SK-N-SH treated with all-trans-retinoic acid at 6 μM for 48 hours (cell line): ENCODE measurements at regions not wholly inside any gene's neighbourhood (a gene's known extent, or its start where the extent isn't known, plus 50 kb on each side); places are given as distances from the start of the nearest gene placed in this dataset.
"Not testable (repeated sequence)": the region's sequence is repeated elsewhere in the genome, so short reads cannot be mapped to it uniquely, and the experiment has no call there.

Source experiments
- ATAC-seq: fragments of 200-7000 bp; cut with Tn5 transposase; 3 replicates; pipeline ENCODE4 v1.9.1; 2020; ENCODE audit warnings: mild to moderate bottlenecking, moderate library complexity
- ARNTL ChIP-seq: fragments of 450-650 bp; formaldehyde crosslinking; IDR thresholded peaks from 2 replicates; pipeline ENCODE4 v1.5.0; 2020; ENCODE audit warnings: low read depth, mild to moderate bottlenecking, moderate library complexity, borderline replicate concordance
- ESRRG ChIP-seq: fragments of 250-450 bp; sonication (Bioruptor Pico); IDR thresholded peaks from 2 replicates; pipeline ENCODE4 v1.6.1; 2021; ENCODE audit warnings: mild to moderate bottlenecking
- GLIS3 ChIP-seq: fragments of 250-450 bp; sonication (Bioruptor Pico); IDR thresholded peaks from 2 replicates; pipeline ENCODE4 v1.5.0; 2020; ENCODE audit warnings: mild to moderate bottlenecking, moderate library complexity
- ISL1 ChIP-seq: fragments of 250-450 bp; sonication (Bioruptor Pico); IDR thresholded peaks from 2 replicates; pipeline ENCODE4 v2.1.2; 2022; ENCODE audit warnings: mild to moderate bottlenecking, moderate library complexity
- OSR1 ChIP-seq: fragments of 250-450 bp; sonication (Bioruptor Pico); IDR thresholded peaks from 2 replicates; pipeline ENCODE4 v1.8.0; 2022; ENCODE audit warnings: moderate library complexity, mild to moderate bottlenecking, inconsistent platforms
- PPARA ChIP-seq: fragments of 250-450 bp; sonication (Bioruptor Pico); IDR thresholded peaks from 2 replicates; pipeline ENCODE4 v1.5.0; 2020; ENCODE audit warnings: mild to moderate bottlenecking, borderline replicate concordance
- RARB ChIP-seq: fragments of 250-450 bp; sonication (Bioruptor Pico); IDR thresholded peaks from 2 replicates; pipeline ENCODE4 v1.8.0; 2021; ENCODE audit warnings: mild to moderate bottlenecking, moderate library complexity
- TCF4 ChIP-seq: fragments of 250-450 bp; sonication (Bioruptor Pico); IDR thresholded peaks from 2 replicates; pipeline ENCODE4 v1.8.0; 2021; ENCODE audit warnings: mild to moderate bottlenecking, moderate library complexity, borderline replicate concordance
- TOX ChIP-seq: fragments of 250-450 bp; sonication (Bioruptor Pico); IDR thresholded peaks from 2 replicates; pipeline ENCODE4 v1.8.0; 2021; ENCODE audit warnings: mild to moderate bottlenecking, moderate library complexity, borderline replicate concordance
- ZC3H10 ChIP-seq: fragments of 250-450 bp; sonication (Bioruptor Pico); IDR thresholded peaks from 2 replicates; pipeline ENCODE4 v1.5.1; 2021; ENCODE audit warnings: mild to moderate bottlenecking, moderate library complexity
- ZFP3 ChIP-seq: fragments of 250-450 bp; sonication (Bioruptor Pico); IDR thresholded peaks from 2 replicates; pipeline ENCODE4 v1.5.0; 2020; ENCODE audit warnings: mild to moderate bottlenecking, moderate library complexity
- ZNF565 ChIP-seq: fragments of 450-650 bp; formaldehyde crosslinking; conservative IDR thresholded peaks from 2 replicates; pipeline ENCODE4 v1.5.0; 2020; ENCODE audit warnings: low read depth, mild to moderate bottlenecking, moderate library complexity
- ZNF70 ChIP-seq: fragments of 450-650 bp; formaldehyde crosslinking; IDR thresholded peaks from 2 replicates; pipeline ENCODE4 v1.5.0; 2020; ENCODE audit warnings: mild to moderate bottlenecking, moderate library complexity
- ZNF8 ChIP-seq: fragments of 450-650 bp; formaldehyde crosslinking; IDR thresholded peaks from 2 replicates; pipeline ENCODE4 v1.5.0; 2020; ENCODE audit warnings: mild to moderate bottlenecking, moderate library complexity
- TF ChIP-seq, protein P1 (sequence below): fragments of 250-450 bp; sonication (Bioruptor Pico); IDR thresholded peaks from 2 replicates; pipeline ENCODE4 v1.8.0; 2020; ENCODE audit warnings: mild to moderate bottlenecking, moderate library complexity, borderline replicate concordance
- TF ChIP-seq, protein P2 (sequence below): fragments of 250-450 bp; sonication (Bioruptor Pico); IDR thresholded peaks from 2 replicates; pipeline ENCODE4 v1.5.1; 2020; ENCODE audit warnings: low read depth, mild to moderate bottlenecking, moderate library complexity
- TF ChIP-seq, protein P3 (sequence below): fragments of 250-450 bp; sonication (Bioruptor Pico); IDR thresholded peaks from 2 replicates; pipeline ENCODE4 v1.5.0; 2020; ENCODE audit warnings: mild to moderate bottlenecking, moderate library complexity
- TF ChIP-seq, protein P4 (sequence below): fragments of 250-450 bp; sonication (Bioruptor Pico); IDR thresholded peaks from 2 replicates; pipeline ENCODE4 v1.5.1; 2021; ENCODE audit warnings: mild to moderate bottlenecking, moderate library complexity
- TF ChIP-seq, protein P5 (sequence below): fragments of 250-450 bp; sonication (Bioruptor Pico); IDR thresholded peaks from 2 replicates; pipeline ENCODE4 v1.8.0; 2021; ENCODE audit warnings: low read depth, mild to moderate bottlenecking, moderate library complexity, borderline replicate concordance

DNA sequence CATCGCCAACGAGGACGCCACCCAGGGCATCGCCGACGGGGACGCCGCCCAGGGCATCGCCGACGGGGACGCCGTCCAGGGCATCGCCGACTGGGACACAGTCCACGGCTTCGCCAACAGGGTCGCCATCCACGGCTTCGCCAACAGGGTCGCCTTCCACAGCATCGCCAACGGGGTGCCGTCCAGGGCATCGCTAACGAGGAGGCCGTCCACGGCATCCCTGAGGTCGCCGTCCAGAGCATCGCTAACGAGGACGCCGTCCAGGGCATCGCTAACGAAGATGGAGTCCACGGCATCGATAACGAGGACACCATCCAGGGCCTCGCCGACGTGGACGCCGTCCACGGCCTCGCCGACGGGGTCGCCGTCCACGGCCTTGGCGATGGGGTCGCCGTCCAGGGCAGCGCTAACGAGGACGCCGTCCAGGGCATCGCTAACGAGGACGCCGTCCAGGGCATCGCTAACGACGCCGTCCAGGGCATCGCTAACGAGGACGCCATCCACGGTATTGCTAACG lies 947.8 kb downstream of the TUBA3C start:
- TF ChIP-seq, protein P1, sequence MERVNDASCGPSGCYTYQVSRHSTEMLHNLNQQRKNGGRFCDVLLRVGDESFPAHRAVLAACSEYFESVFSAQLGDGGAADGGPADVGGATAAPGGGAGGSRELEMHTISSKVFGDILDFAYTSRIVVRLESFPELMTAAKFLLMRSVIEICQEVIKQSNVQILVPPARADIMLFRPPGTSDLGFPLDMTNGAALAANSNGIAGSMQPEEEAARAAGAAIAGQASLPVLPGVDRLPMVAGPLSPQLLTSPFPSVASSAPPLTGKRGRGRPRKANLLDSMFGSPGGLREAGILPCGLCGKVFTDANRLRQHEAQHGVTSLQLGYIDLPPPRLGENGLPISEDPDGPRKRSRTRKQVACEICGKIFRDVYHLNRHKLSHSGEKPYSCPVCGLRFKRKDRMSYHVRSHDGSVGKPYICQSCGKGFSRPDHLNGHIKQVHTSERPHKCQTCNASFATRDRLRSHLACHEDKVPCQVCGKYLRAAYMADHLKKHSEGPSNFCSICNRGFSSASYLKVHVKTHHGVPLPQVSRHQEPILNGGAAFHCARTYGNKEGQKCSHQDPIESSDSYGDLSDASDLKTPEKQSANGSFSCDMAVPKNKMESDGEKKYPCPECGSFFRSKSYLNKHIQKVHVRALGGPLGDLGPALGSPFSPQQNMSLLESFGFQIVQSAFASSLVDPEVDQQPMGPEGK (CRISPR knock-in tag), result no peak
- no peak for TF ChIP-seq ZNF70
- TF ChIP-seq TCF4 (CRISPR knock-in tag), result no peak
- no peak for TF ChIP-seq TOX (CRISPR knock-in tag)
- no peak for TF ChIP-seq ZNF565 (CRISPR knock-in tag)
- no peak for ATAC-seq

DNA sequence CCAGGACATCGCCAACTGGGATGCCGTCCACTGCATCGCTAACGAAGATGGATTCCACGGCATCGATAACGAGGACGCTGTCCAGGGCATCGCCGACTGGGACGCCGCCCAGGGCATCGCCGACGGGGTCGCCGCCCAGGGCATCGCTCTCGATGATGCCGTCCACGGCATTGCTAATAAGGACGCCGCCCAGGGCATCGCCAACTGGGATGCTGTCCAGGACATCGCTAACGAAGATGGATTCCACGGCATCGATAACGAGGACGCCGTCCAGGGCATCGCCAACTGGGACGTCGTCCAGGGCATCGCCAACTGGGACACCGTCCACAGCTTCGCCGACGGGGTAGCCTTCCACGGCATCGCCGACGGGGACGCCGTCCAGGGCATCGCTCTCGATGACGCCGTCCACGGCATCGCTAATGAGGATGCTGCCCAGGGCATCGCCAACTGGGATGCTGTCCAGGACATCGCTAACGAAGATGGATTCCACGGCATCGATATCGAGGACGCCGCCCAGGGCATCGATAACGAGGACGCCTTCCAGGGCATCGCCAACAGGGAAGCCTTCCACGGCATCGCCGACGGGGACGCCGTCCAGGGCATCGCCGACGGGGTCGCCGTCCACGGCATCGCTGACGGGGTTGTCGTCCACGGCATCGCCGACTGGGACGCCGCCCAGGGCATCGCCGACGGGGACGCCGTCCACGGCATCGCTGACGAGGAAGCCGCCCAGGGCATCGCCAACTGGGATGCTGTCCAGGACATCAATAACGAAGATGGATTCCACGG lies 948.4 kb downstream of the TUBA3C start:
- TF ChIP-seq GLIS3, result no peak
- no peak for TF ChIP-seq OSR1 (CRISPR knock-in tag)
- TF ChIP-seq, protein P1 (CRISPR knock-in tag), result no peak
- no peak for TF ChIP-seq PPARA
- no peak for TF ChIP-seq ZFP3 (CRISPR knock-in tag)
- TF ChIP-seq, protein P2, sequence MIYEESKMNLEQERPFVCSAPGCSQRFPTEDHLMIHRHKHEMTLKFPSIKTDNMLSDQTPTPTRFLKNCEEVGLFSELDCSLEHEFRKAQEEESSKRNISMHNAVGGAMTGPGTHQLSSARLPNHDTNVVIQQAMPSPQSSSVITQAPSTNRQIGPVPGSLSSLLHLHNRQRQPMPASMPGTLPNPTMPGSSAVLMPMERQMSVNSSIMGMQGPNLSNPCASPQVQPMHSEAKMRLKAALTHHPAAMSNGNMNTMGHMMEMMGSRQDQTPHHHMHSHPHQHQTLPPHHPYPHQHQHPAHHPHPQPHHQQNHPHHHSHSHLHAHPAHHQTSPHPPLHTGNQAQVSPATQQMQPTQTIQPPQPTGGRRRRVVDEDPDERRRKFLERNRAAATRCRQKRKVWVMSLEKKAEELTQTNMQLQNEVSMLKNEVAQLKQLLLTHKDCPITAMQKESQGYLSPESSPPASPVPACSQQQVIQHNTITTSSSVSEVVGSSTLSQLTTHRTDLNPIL (CRISPR knock-in tag), result no peak
- no peak for TF ChIP-seq ARNTL (CRISPR knock-in tag)
- TF ChIP-seq, protein P3, sequence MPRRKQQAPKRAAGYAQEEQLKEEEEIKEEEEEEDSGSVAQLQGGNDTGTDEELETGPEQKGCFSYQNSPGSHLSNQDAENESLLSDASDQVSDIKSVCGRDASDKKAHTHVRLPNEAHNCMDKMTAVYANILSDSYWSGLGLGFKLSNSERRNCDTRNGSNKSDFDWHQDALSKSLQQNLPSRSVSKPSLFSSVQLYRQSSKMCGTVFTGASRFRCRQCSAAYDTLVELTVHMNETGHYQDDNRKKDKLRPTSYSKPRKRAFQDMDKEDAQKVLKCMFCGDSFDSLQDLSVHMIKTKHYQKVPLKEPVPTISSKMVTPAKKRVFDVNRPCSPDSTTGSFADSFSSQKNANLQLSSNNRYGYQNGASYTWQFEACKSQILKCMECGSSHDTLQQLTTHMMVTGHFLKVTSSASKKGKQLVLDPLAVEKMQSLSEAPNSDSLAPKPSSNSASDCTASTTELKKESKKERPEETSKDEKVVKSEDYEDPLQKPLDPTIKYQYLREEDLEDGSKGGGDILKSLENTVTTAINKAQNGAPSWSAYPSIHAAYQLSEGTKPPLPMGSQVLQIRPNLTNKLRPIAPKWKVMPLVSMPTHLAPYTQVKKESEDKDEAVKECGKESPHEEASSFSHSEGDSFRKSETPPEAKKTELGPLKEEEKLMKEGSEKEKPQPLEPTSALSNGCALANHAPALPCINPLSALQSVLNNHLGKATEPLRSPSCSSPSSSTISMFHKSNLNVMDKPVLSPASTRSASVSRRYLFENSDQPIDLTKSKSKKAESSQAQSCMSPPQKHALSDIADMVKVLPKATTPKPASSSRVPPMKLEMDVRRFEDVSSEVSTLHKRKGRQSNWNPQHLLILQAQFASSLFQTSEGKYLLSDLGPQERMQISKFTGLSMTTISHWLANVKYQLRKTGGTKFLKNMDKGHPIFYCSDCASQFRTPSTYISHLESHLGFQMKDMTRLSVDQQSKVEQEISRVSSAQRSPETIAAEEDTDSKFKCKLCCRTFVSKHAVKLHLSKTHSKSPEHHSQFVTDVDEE (CRISPR knock-in tag), result no peak
- ATAC-seq, result no peak

DNA sequence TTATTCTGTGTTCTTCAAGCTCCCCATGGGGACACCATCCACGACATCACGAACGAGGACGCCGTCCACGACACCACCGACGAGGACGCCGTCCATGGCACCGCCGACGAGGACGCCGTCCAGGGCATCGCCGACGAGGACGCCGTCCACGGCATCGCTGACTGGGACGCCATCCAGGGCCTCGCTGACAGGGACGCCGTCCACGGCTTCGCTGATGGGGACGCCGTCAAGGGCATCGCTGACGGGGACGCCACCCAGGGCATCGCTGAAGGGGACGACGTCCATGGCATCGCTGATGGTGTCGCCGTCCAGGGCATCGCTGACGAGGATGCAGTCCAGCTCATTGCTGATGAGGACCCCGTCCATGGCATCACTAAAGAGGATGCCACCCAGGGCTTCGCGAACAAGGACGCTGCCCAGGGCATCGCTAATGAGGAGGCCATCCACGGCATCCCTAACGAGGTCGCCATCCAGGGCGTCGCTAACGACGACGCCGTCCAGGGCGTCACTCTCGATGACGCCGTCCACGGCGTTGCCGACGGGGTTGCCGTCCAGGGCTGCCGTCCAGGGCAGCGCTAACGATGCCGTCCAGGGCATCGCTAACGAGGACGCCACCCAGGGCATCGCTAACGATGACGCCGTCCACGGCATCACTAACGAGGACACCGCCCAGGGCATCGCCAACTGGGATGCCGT lies 949.2 kb downstream of the TUBA3C start:
- no peak for ATAC-seq
- TF ChIP-seq ZC3H10 (CRISPR knock-in tag) (no peak), OSR1 (CRISPR knock-in tag) (no peak), TCF4 (CRISPR knock-in tag) (no peak), ZNF8 (CRISPR knock-in tag) (no peak), ZNF565 (CRISPR knock-in tag) (no peak), RARB (CRISPR knock-in tag) (no peak), ZNF70 (no peak), ISL1 (CRISPR knock-in tag) (no peak), TOX (CRISPR knock-in tag) (no peak), ESRRG (CRISPR knock-in tag) (no peak)
- TF ChIP-seq, protein P4, sequence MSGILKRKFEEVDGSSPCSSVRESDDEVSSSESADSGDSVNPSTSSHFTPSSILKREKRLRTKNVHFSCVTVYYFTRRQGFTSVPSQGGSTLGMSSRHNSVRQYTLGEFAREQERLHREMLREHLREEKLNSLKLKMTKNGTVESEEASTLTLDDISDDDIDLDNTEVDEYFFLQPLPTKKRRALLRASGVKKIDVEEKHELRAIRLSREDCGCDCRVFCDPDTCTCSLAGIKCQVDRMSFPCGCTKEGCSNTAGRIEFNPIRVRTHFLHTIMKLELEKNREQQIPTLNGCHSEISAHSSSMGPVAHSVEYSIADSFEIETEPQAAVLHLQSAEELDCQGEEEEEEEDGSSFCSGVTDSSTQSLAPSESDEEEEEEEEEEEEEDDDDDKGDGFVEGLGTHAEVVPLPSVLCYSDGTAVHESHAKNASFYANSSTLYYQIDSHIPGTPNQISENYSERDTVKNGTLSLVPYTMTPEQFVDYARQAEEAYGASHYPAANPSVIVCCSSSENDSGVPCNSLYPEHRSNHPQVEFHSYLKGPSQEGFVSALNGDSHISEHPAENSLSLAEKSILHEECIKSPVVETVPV, result no peak
- TF ChIP-seq, protein P5, sequence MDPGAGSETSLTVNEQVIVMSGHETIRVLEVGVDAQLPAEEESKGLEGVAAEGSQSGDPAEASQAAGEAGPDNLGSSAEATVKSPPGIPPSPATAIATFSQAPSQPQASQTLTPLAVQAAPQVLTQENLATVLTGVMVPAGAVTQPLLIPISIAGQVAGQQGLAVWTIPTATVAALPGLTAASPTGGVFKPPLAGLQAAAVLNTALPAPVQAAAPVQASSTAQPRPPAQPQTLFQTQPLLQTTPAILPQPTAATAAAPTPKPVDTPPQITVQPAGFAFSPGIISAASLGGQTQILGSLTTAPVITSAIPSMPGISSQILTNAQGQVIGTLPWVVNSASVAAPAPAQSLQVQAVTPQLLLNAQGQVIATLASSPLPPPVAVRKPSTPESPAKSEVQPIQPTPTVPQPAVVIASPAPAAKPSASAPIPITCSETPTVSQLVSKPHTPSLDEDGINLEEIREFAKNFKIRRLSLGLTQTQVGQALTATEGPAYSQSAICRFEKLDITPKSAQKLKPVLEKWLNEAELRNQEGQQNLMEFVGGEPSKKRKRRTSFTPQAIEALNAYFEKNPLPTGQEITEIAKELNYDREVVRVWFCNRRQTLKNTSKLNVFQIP (CRISPR knock-in tag), result no peak
- TF ChIP-seq, all 23 proteins: peak for 0

DNA sequence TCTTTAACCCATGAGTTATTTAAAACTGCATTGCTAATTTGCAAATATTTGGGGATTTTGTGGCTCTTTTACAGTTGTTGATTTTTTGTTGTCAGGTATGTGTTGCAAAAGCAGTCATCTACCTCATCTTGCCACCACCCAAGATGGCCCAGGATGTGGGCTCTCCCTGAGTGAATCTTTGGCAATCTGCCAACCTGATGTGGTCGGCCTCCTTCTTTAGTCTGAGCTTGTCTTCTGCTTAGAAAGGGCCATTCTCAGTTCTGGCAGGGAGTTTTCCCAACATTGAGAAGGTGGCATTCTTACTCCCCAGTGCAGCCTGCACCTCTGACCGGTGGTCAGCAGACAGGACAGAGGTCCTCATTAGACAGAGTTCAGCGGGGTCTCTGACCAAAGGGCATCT lies 957.2 kb downstream of the TUBA3C start:
- not testable (repeated sequence) for ATAC-seq

DNA sequence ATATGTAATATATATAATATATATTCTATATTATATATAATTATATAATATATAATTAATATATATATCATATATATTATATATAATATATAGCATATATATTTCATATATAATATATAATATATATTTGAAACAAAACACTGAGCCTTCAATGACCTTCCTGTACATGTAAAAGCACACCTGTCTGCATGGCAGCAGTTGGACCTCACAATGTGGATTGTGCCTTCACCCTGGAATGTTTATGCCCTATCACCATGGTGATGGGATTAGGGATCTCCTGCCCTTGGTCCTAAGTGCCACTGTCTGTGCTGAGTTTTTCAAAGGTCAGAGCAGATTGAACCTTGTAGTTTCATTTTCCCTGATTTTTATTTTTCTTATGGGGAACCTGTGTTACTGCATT lies 966.9 kb downstream of the TUBA3C start:
- ATAC-seq, result not testable (repeated sequence)

DNA sequence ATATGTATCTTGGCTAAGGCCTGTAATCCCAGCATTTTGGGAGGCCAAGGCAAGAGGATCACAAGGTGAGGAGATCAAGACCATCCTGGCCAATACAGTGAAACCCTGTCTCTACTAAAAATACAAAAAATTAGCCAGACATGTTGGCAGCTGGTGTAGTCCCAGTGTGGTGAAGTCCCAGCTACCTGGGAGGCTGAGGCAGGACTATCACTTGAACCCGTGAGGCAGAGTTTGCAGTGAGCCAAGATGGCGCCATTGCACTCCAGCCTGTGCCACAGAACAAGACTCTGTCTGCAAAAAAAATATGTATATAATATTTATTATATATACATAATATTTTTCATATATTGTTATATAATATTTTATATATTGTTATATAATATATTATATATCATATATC lies 968.1 kb downstream of the TUBA3C start:
- ATAC-seq, result not testable (repeated sequence)
